ENCODE measurements at regions not wholly inside any gene's neighbourhood (a gene's known extent, or its start where the extent isn't known, plus 50 kb on each side); places are given as distances from the start of the nearest gene placed in this dataset.

- CTCF ChIA-PET = no interaction called here
- no peak for FAIRE-seq
Observed at GRCh38 chr5:71859515-71859914, 140.4 kb downstream of the CARTPT start.

GRCh38 chr5:71860048-71860447, 141.0 kb downstream of the CARTPT start:
- Histone ChIP-seq H3K9me3 (peaks cover 19% of the 10 kb centered on the region; the same call in 2 of the 3 replicates), H3K4me3 (no peak overlapping the region), H3K27ac (no peak overlapping the region), H3K4me2 (no peak overlapping the region), H3K4me1 (peaks cover 5% of the 10 kb centered on the region)
- ChIA-PET CTCF (no interaction called here), POLR2A (no interaction called here)
- 80% methylated on average over 3 of the region's 3 CpGs for WGBS (ENCODE audit: missing lambda C conversion rate)
- TF ChIP-seq MAX (IDR thresholded peaks at IDR 0.05) (no peak), KDM1A (IDR thresholded peaks at IDR 0.05; ENCODE audit: low read depth) (no peak), TFCP2L1 (CRISPR knock-in tag; IDR thresholded peaks at IDR 0.05) (no peak), NR3C1 (IDR thresholded peaks at IDR 0.05) (no peak), JUN (IDR thresholded peaks at IDR 0.05) (no peak), RCOR1 (IDR thresholded peaks at IDR 0.05; ENCODE audit: low read depth, low read length) (no peak), HEYL (CRISPR knock-in tag; IDR thresholded peaks at IDR 0.05) (no peak), ZC3H11A (IDR thresholded peaks at IDR 0.05) (no peak), BCL3 (IDR thresholded peaks at IDR 0.05) (no peak), ZSCAN20 (CRISPR knock-in tag; IDR thresholded peaks at IDR 0.05) (no peak), POLR2AphosphoS2 (conservative IDR thresholded peaks at IDR 0.05; ENCODE audit: low read length) (no peak), NFE2L2 (conservative IDR thresholded peaks at IDR 0.05; ENCODE audit: low read length) (no peak), PHF8 (IDR thresholded peaks at IDR 0.05; ENCODE audit: borderline replicate concordance, low read depth) (no peak)
- DNase-seq (ENCODE audit: low read depth in 1 of 2, low spot score in 1 of 2) = no peak
- ATAC-seq = no peak
- FAIRE-seq = no peak

More at GRCh38 chr5:71859515-71859914, 140.4 kb downstream of the CARTPT start:
- H3K9me3 ChIP-seq = peaks cover 24% of the 10 kb centered on the region; the same call in 2 of the 3 replicates
- POLR2A ChIA-PET = no interaction called here
- no peak overlapping the region for H3K27ac ChIP-seq
- TF ChIP-seq RNF2 (IDR thresholded peaks at IDR 0.05; ENCODE audit: borderline replicate concordance, low read depth) (no peak), RCOR1 (IDR thresholded peaks at IDR 0.05; ENCODE audit: low read depth, low read length) (no peak), PBX3 (IDR thresholded peaks at IDR 0.05) (no peak), JUN (IDR thresholded peaks at IDR 0.05) (no peak), FOSL2 (IDR thresholded peaks at IDR 0.05) (no peak), FOSL2 (CRISPR knock-in tag; IDR thresholded peaks at IDR 0.05) (no peak), NR3C1 (IDR thresholded peaks at IDR 0.05) (no peak), RARB (CRISPR knock-in tag; IDR thresholded peaks at IDR 0.05) (no peak), ELK1 (IDR thresholded peaks at IDR 0.05; ENCODE audit: low read depth, low read length) (no peak), NFE2L2 (conservative IDR thresholded peaks at IDR 0.05; ENCODE audit: low read length) (no peak), EP300 (IDR thresholded peaks at IDR 0.05) (no peak), HDAC2 (IDR thresholded peaks at IDR 0.05) (no peak), POLR2AphosphoS2 (conservative IDR thresholded peaks at IDR 0.05; ENCODE audit: low read length) (no peak), CHD2 (IDR thresholded peaks at IDR 0.05; ENCODE audit: low read length, partially characterized antibody) (no peak), MAZ (IDR thresholded peaks at IDR 0.05; ENCODE audit: borderline replicate concordance, low read depth, low read length) (no peak), REST (IDR thresholded peaks at IDR 0.05) (no peak), CBX2 (IDR thresholded peaks at IDR 0.05; ENCODE audit: borderline replicate concordance, low read depth) (no peak), JUNB (IDR thresholded peaks at IDR 0.05) (no peak)
- DNase-seq (ENCODE audit: low read depth in 1 of 2, low spot score in 1 of 2) (no peak), ATAC-seq (no peak)
- no peak overlapping the region for H3K4me2 ChIP-seq
- no peak overlapping the region for H3K4me3 ChIP-seq
- no peaks in the 10 kb centered on the region; the same call in 2 of the 3 replicates for H3K4me1 ChIP-seq
- WGBS (ENCODE audit: missing lambda C conversion rate) = 57% methylated on average over 4 of the region's 4 CpGs

Measured in A549 (cell line).